ENCODE measurements at regions not wholly inside any gene's neighbourhood (a gene's known extent, or its start where the extent isn't known, plus 50 kb on each side); places are given as distances from the start of the nearest gene placed in this dataset.
"Not testable (repeated sequence)": the region's sequence is repeated elsewhere in the genome, so short reads cannot be mapped to it uniquely, and the experiment has no call there.

DNA sequence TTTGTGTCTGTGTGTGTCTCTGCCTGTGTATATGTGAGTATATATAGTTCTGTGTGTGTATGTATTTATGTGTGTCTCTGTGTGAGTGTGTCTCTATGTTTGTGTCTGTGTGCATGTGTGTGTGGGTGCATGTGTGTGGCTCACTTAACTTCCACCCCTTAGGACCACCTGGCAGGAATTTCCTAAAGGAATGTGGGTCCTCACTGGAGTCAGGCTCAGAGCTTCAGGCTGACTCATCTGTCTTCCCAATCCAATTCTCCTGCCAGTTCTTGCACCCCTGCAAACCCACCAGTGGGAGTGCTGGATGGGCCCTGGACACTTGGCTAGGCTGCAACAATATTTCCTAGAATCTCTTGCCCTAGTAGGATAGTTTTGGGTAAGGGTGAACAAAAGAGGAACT is 70.2 kb upstream of the GRB10 start:
- POLR2A ChIA-PET = no interaction called here
- intact Hi-C loops (cut with DNase I, micrococcal nuclease) = no loop called here
- DNase-seq = no peak
- Mint-ChIP-seq H3K4me3 (no peak overlapping the region), H3K9me3 (ENCODE audit: low read depth) (no peaks in the 10 kb centered on the region), H3K27ac (no peak overlapping the region), H3K27me3 (no peaks in the 10 kb centered on the region), H3K4me1 (no peaks in the 10 kb centered on the region), H3K36me3 (ENCODE audit: low read depth) (no peaks in the 10 kb centered on the region)
- no peak for ATAC-seq
- CTCF ChIA-PET = no interaction called here

DNA sequence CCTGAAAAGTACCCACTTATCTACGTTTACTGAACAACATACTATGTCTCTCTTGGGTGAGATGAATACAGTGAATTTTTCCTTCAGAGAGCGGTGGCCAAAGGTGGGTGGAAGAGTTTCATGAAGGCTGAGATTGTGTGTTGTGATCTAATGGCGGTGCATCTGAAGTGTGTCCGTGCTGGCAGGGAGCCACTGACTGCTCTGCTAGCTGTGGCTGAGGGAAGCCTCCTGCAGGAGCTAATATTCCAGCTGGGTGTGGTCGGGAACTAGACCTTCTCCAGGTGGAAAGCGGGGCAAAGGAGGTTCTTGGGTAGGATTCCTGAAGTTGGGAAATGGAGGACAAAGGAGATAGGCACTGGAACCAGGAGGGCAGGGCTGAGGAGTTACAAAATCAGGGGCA is 69.2 kb upstream of the GRB10 start:
- H3K27ac Mint-ChIP-seq = no peak overlapping the region
- no peak for DNase-seq
- no peaks in the 10 kb centered on the region for H3K4me1 Mint-ChIP-seq
- ChIA-PET CTCF (no interaction called here), POLR2A (no interaction called here)
- H3K27me3 Mint-ChIP-seq = no peaks in the 10 kb centered on the region
- H3K9me3 Mint-ChIP-seq (ENCODE audit: low read depth) = no peaks in the 10 kb centered on the region
- intact Hi-C loops (cut with DNase I, micrococcal nuclease) = no loop called here
- no peak overlapping the region for H3K4me3 Mint-ChIP-seq
- no peak for ATAC-seq
- no peaks in the 10 kb centered on the region for H3K36me3 Mint-ChIP-seq (ENCODE audit: low read depth)

- H3K27me3 Mint-ChIP-seq = no peaks in the 10 kb centered on the region
- ChIA-PET POLR2A (interaction anchor here (0.7 kb wide), 1 partner anchor 12 kb away, joined by 11 read pairs; no protein-coding TSS in a partner anchor), CTCF (interaction anchor here (0.6 kb wide), 1 partner anchor 73 kb away, joined by 3 read pairs; no protein-coding TSS in a partner anchor)
- no peaks in the 10 kb centered on the region for H3K36me3 Mint-ChIP-seq (ENCODE audit: low read depth)
- H3K4me3 Mint-ChIP-seq = no peak overlapping the region
- intact Hi-C loops (cut with DNase I, micrococcal nuclease) = no loop called here
- no peaks in the 10 kb centered on the region for H3K9me3 Mint-ChIP-seq (ENCODE audit: low read depth)
- no peak overlapping the region for H3K27ac Mint-ChIP-seq
- DNase-seq (no peak), ATAC-seq (no peak)
- no peaks in the 10 kb centered on the region for H3K4me1 Mint-ChIP-seq
Measured at GRCh38 chr7:50851451-50851850, 68.8 kb upstream of the GRB10 start.

DNA sequence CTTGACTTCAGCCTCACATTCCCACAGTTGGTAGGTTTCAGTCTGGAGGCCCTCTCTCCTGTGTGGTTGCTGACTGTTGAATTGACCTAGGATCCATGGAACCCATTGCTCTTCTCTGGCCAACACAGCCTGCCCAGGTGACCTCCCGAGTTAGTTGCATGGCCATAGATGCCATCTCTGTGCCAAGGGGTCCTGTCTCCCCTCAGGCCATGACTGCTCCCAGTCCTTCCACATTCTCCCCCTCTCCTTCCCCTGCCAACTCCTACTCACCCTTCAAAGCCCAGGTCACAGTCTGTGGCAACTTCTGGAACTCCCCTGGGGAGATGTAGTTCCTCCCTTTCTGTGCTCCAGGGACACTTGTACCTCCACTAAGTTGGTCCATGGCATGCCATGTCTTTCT is 67.3 kb upstream of the GRB10 start:
- ATAC-seq (no peak), DNase-seq (no peak)
- no peak overlapping the region for H3K4me3 Mint-ChIP-seq
- no peaks in the 10 kb centered on the region for H3K36me3 Mint-ChIP-seq (ENCODE audit: low read depth)
- H3K27me3 Mint-ChIP-seq = no peaks in the 10 kb centered on the region
- H3K4me1 Mint-ChIP-seq = no peaks in the 10 kb centered on the region
- POLR2A ChIA-PET = no interaction called here
- H3K9me3 Mint-ChIP-seq (ENCODE audit: low read depth) = peaks cover 3% of the 10 kb centered on the region
- intact Hi-C loops (cut with DNase I, micrococcal nuclease) = no loop called here
- CTCF ChIA-PET = no interaction called here
- no peak overlapping the region for H3K27ac Mint-ChIP-seq

DNA sequence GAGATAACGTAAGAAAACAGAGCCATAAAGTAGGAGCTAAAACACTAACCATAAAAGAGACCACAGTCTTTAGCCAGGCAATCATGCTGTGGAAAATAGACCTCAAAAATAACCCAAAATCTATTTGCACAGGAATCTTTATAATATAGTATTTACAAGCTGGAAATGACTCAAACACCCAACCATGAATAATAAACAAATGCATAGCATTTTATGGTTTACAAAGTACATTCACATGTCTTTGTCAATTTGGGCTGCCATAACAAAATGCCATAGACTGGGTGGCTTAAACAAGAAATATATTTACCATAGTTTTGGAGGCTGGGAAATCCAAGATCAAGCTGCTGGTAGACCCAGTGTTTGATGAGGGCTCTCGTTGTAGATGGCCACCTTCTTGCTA is 65.5 kb upstream of the GRB10 start:
- H3K4me3 Mint-ChIP-seq = no peak overlapping the region
- ChIA-PET POLR2A (no interaction called here), CTCF (interaction anchor here (1.1 kb wide), 1 partner anchor 11 kb away, joined by 3 read pairs; no protein-coding TSS in a partner anchor)

DNA sequence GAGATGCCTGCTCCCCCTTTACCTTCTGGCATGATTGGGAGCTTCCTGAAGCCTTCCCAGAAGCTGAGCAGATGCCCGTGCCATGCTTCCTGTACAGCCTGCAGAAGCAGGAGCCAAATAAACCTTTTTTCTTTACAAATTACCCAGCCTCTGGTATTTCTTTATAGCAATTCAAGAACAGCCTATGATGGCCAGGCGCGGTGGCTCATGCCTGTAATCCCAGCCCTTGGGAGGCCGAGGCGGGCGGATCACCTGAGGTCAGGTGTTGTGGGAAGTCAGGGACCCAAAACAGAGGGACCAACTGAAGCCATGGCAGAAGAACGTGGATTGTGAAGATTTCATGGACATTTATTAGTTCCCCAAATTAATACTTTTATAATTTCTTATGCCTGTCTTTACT is 62.2 kb upstream of the GRB10 start:
- H3K36me3 Mint-ChIP-seq (ENCODE audit: low read depth); H3K27ac Mint-ChIP-seq; H3K9me3 Mint-ChIP-seq (ENCODE audit: low read depth); intact Hi-C loops (cut with DNase I, micrococcal nuclease); POLR2A ChIA-PET; H3K4me3 Mint-ChIP-seq; ATAC-seq; H3K4me1 Mint-ChIP-seq; CTCF ChIA-PET; DNase-seq: not testable (repeated sequence)
- peaks cover 12% of the 10 kb centered on the region for H3K27me3 Mint-ChIP-seq

More for the DNA sequence above, 65.5 kb upstream of the GRB10 start:
- Mint-ChIP-seq H3K9me3 (ENCODE audit: low read depth) (peaks cover 3% of the 10 kb centered on the region), H3K36me3 (ENCODE audit: low read depth) (no peaks in the 10 kb centered on the region), H3K4me1 (no peaks in the 10 kb centered on the region), H3K27me3 (peaks cover under 1% of the 10 kb centered on the region), H3K27ac (no peak overlapping the region)
- intact Hi-C loops (cut with DNase I, micrococcal nuclease) = no loop called here
- DNase-seq = no peak
- ATAC-seq = no peak

- Mint-ChIP-seq H3K4me1 (no peaks in the 10 kb centered on the region), H3K27me3 (peaks cover 20% of the 10 kb centered on the region), H3K9me3 (ENCODE audit: low read depth) (peaks cover 3% of the 10 kb centered on the region), H3K36me3 (ENCODE audit: low read depth) (no peaks in the 10 kb centered on the region), H3K4me3 (no peak overlapping the region), H3K27ac (no peak overlapping the region)
- DNase-seq = no peak
- ChIA-PET POLR2A (no interaction called here), CTCF (no interaction called here)
- intact Hi-C loops (cut with DNase I, micrococcal nuclease) = no loop called here
- no peak for ATAC-seq
Measured at GRCh38 chr7:50842041-50842440, 59.3 kb upstream of the GRB10 start.

- Mint-ChIP-seq H3K27me3 (peaks cover 31% of the 10 kb centered on the region), H3K4me3 (no peak overlapping the region)
- intact Hi-C loops (cut with DNase I, micrococcal nuclease) = no loop called here
Measured at GRCh38 chr7:50838675-50839377, 56.1 kb upstream of the GRB10 start.

GRCh38 chr7:50837965-50838364 is 55.3 kb upstream of the GRB10 start:
- Mint-ChIP-seq H3K4me1 (peaks cover 7% of the 10 kb centered on the region), H3K9me3 (ENCODE audit: low read depth) (no peaks in the 10 kb centered on the region), H3K27me3 (peaks cover 35% of the 10 kb centered on the region), H3K4me3 (no peak overlapping the region), H3K27ac (no peak overlapping the region), H3K36me3 (ENCODE audit: low read depth) (no peaks in the 10 kb centered on the region)
- ATAC-seq = no peak
- ChIA-PET POLR2A (no interaction called here), CTCF (interaction anchor here (0.5 to 0.8 kb wide), 2 partner anchors 10 to 303 kb away, joined by 3 read pairs; no protein-coding TSS in a partner anchor)
- DNase-seq = no peak
- intact Hi-C loops (cut with DNase I, micrococcal nuclease) = no loop called here

More at GRCh38 chr7:50838675-50839377, 56.1 kb upstream of the GRB10 start:
- ATAC-seq = peak; percentile 23
- no peaks in the 10 kb centered on the region for H3K4me1 Mint-ChIP-seq
- no peak overlapping the region for H3K27ac Mint-ChIP-seq
- ChIA-PET CTCF (no interaction called here), POLR2A (no interaction called here)
- peak; percentile 20 for DNase-seq
- H3K36me3 Mint-ChIP-seq (ENCODE audit: low read depth) = no peaks in the 10 kb centered on the region
- H3K9me3 Mint-ChIP-seq (ENCODE audit: low read depth) = no peaks in the 10 kb centered on the region

DNA sequence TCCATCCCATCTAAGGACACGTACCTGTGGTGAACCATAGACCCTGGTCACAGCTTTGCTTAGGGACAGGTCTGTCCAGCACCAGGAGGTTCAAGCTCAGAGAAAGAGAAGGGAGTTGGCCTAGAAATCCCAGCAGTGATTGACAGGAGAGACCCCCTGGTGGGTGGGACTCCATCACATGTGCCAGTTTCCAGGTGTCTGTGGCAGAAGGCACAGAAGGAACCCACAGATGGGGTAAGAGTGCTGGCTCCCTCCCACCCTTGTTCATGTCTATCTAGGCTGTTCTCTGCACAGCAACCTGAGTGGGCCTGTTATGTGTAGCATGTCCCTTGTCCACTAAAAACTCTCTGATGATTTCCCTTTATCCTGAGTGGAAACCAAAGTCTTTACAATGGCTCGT is 54.0 kb upstream of the GRB10 start:
- H3K9me3 Mint-ChIP-seq (ENCODE audit: low read depth) = no peaks in the 10 kb centered on the region
- peaks cover 15% of the 10 kb centered on the region for H3K4me1 Mint-ChIP-seq
- H3K36me3 Mint-ChIP-seq (ENCODE audit: low read depth) = no peaks in the 10 kb centered on the region
- H3K4me3 Mint-ChIP-seq = no peak overlapping the region
- ATAC-seq = no peak
- DNase-seq = no peak
- POLR2A ChIA-PET = no interaction called here
- intact Hi-C loops (cut with DNase I, micrococcal nuclease) = no loop called here
- H3K27me3 Mint-ChIP-seq = peaks cover 33% of the 10 kb centered on the region
- CTCF ChIA-PET = no interaction called here
- no peak overlapping the region for H3K27ac Mint-ChIP-seq

- DNase-seq = no peak
- H3K4me3 Mint-ChIP-seq = no peak overlapping the region
- peaks cover 15% of the 10 kb centered on the region for H3K4me1 Mint-ChIP-seq
- H3K27me3 Mint-ChIP-seq = peaks cover 36% of the 10 kb centered on the region
- CTCF ChIA-PET = no interaction called here
- no peak overlapping the region for H3K27ac Mint-ChIP-seq
- POLR2A ChIA-PET = no interaction called here
- no peak for ATAC-seq
- intact Hi-C loops (cut with DNase I, micrococcal nuclease) = no loop called here
- H3K9me3 Mint-ChIP-seq (ENCODE audit: low read depth) = no peaks in the 10 kb centered on the region
- H3K36me3 Mint-ChIP-seq (ENCODE audit: low read depth) = no peaks in the 10 kb centered on the region
Measured at GRCh38 chr7:50835156-50835555, 52.5 kb upstream of the GRB10 start.

DNA sequence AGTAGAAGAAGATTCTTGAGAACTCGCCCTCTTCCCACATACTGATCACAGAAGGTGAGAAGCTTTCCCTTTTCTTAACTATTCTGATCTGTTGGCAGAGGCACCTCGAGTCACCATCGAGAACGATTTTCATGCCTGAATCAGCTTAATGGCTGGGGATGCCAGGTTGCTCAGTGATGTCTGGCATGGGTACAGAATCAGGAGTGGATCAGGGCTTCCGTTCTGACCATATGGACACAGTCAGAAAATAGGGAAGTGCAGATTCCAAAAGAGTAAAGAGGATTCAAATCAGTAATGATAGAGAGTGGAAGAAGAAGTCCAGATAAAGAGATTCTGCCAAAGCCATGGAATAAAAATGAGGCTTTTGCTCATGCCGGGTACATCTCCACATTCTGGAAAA is 52.0 kb upstream of the GRB10 start:
- intact Hi-C loops (cut with DNase I, micrococcal nuclease) = loop anchor here in 1 of 2 experiments (5.0 kb wide), 2 partner anchors 172 to 237 kb away; no protein-coding TSS in a partner anchor
- ATAC-seq (no peak), DNase-seq (no peak)
- no peak overlapping the region for H3K4me3 Mint-ChIP-seq
- H3K27me3 Mint-ChIP-seq = peaks cover 38% of the 10 kb centered on the region
- H3K36me3 Mint-ChIP-seq (ENCODE audit: low read depth) = no peaks in the 10 kb centered on the region
- ChIA-PET POLR2A (no interaction called here), CTCF (no interaction called here)
- peaks cover 15% of the 10 kb centered on the region for H3K4me1 Mint-ChIP-seq
- no peaks in the 10 kb centered on the region for H3K9me3 Mint-ChIP-seq (ENCODE audit: low read depth)
- no peak overlapping the region for H3K27ac Mint-ChIP-seq

Data from activated CD4-positive, alpha-beta T cell treated with anti-CD3 and anti-CD28 coated beads for 36 hours (primary cell).